ENCODE measurements at regions not wholly inside any gene's neighbourhood (a gene's known extent, or its start where the extent isn't known, plus 50 kb on each side); places are given as distances from the start of the nearest gene placed in this dataset.

- TF ChIP-seq CTCF (IDR thresholded peaks at IDR 0.05) = no peak
- H3K4me3 ChIP-seq = no peak overlapping the region
- no peaks in the 10 kb centered on the region for H3K36me3 ChIP-seq
- DNase-seq (ENCODE audit: low spot score) = peak; percentile 44
- H3K27ac ChIP-seq = no peak overlapping the region
- no peaks in the 10 kb centered on the region for H3K27me3 ChIP-seq
- no peaks in the 10 kb centered on the region for H3K4me1 ChIP-seq
- no peaks in the 10 kb centered on the region for H3K9me3 ChIP-seq
These were observed 181.5 kb downstream of the IRX2 start for GRCh38 chr5:2569774-2570542.

- H3K4me3 ChIP-seq = no peak overlapping the region
- no peak for TF ChIP-seq CTCF (IDR thresholded peaks at IDR 0.05)
- H3K27ac ChIP-seq = no peak overlapping the region
- no peaks in the 10 kb centered on the region for H3K36me3 ChIP-seq
- no peaks in the 10 kb centered on the region for H3K9me3 ChIP-seq
- H3K4me1 ChIP-seq = no peaks in the 10 kb centered on the region
- no peak for DNase-seq (ENCODE audit: low spot score)
- no peaks in the 10 kb centered on the region for H3K27me3 ChIP-seq
These were observed 182.3 kb downstream of the IRX2 start for GRCh38 chr5:2569176-2569575.

DNA sequence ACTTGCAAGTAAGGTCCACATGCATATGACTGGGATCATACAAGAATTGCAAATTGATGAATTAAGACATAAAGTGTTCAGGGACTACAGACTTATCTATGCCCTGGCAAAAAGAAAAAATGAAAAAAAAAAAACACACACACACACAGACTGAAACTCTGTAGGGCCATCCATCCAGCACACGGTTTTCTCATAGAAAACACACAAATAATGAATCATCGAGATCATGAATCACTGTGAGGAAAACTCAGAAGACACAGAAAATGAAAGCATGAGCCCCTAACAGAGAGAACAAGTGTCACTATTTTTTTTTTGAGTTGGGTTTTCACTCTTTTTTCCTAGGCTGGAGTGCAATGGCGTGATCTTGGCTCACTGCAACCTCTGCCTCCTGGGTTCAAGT, 185.2 kb downstream of the IRX2 start:
- no peak for DNase-seq (ENCODE audit: low spot score)
- no peaks in the 10 kb centered on the region for H3K36me3 ChIP-seq
- H3K9me3 ChIP-seq = no peaks in the 10 kb centered on the region
- TF ChIP-seq CTCF (IDR thresholded peaks at IDR 0.05) = no peak
- H3K4me1 ChIP-seq = no peaks in the 10 kb centered on the region
- no peak overlapping the region for H3K4me3 ChIP-seq
- no peaks in the 10 kb centered on the region for H3K27me3 ChIP-seq
- H3K27ac ChIP-seq = no peak overlapping the region

DNA sequence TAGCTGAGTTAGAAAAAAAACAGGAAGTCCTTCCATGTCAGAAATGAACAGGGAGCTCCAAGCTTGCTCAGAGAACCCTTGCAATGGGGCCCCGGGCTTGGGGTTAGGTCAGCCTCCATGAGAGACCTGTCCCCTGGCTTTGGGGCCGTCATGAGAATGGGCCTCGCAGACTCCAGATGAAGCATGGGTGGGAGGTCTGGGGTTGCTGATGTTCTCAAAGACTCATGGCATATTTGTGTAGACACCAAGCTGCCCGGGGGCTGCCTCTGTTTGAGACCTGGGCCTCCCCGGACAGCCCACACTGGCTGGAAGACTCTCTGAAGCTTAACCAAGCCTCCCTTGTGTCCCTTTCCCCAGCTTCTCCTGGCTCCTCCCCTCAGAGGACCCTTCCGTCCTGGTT, 186.3 kb downstream of the IRX2 start:
- Histone ChIP-seq H3K27ac (no peak overlapping the region), H3K9me3 (no peaks in the 10 kb centered on the region), H3K4me3 (no peak overlapping the region), H3K36me3 (no peaks in the 10 kb centered on the region), H3K4me1 (no peaks in the 10 kb centered on the region), H3K27me3 (no peaks in the 10 kb centered on the region)
- DNase-seq (ENCODE audit: low spot score) = no peak
- TF ChIP-seq CTCF (IDR thresholded peaks at IDR 0.05) = no peak

- DNase-seq (ENCODE audit: low spot score) = no peak
- no peak overlapping the region for H3K4me3 ChIP-seq
These were observed 188.4 kb downstream of the IRX2 start for GRCh38 chr5:2563046-2563445.

More at GRCh38 chr5:2563046-2563445, 188.4 kb downstream of the IRX2 start:
- Histone ChIP-seq H3K4me1 (no peaks in the 10 kb centered on the region), H3K9me3 (no peaks in the 10 kb centered on the region), H3K27ac (no peak overlapping the region), H3K27me3 (no peaks in the 10 kb centered on the region), H3K36me3 (no peaks in the 10 kb centered on the region)
- no peak for TF ChIP-seq CTCF (IDR thresholded peaks at IDR 0.05)
